H1 (cell line): ENCODE measurements at regions not wholly inside any gene's neighbourhood (a gene's known extent, or its start where the extent isn't known, plus 50 kb on each side); places are given as distances from the start of the nearest gene placed in this dataset.

Source experiments
- CTCF ChIA-PET: fragments of 300-600 bp; sonication (Branson Sonifier 250); formaldehyde crosslinking; loops from one replicate; lab custom pipeline; 2021; ENCODE audit not compliant: partially characterized antibody; lab: Charles Lee
- POLR2A ChIA-PET: fragments of 300-600 bp; sonication (Branson Sonifier 250); formaldehyde crosslinking; loops from one replicate; lab custom pipeline; 2021; ENCODE audit warnings: inconsistent platforms; ENCODE audit not compliant: partially characterized antibody; lab: Charles Lee
- DNase-seq, 2 experiments: peaks; one replicate each; pipeline versions ENCODE4 v3.0.0 to v3.0.0-alpha.2; 2010 to 2022; ENCODE audit warnings: low spot score in 2 of 2, low read depth in 1 of 2, mixed read lengths in 1 of 2
- FAIRE-seq: peaks from 2 replicates; lab custom pipeline; 2011; peaks lifted over from hg19 to GRCh38; lab: Jason Lieb, UNC
- H2AFZ ChIP-seq: 2 replicates; pipeline ENCODE4 v1.8.1; 2012; ENCODE audit warnings: low read length, inconsistent platforms
- H2AK5ac ChIP-seq: 2 replicates; pipeline ENCODE4 v1.6.1; 2013; ENCODE audit warnings: low read depth, low read length
- H2BK120ac ChIP-seq: replicated peaks from 2 replicates; pipeline ENCODE3; 2013; ENCODE audit warnings: low read depth, low read length, inconsistent platforms
- H2BK12ac ChIP-seq: 2 replicates; pipeline ENCODE4 v1.6.1; 2013; ENCODE audit warnings: low read depth, low read length
- H2BK15ac ChIP-seq: 2 replicates; pipeline ENCODE4 v1.6.1; 2013; ENCODE audit warnings: low read length
- H2BK20ac ChIP-seq: 2 replicates; pipeline ENCODE4 v1.6.1; 2013; ENCODE audit warnings: low read length
- H2BK5ac ChIP-seq: 2 replicates; pipeline ENCODE4 v1.6.1; 2013; ENCODE audit warnings: low read depth, low read length
- H3K14ac ChIP-seq: 2 replicates; pipeline ENCODE4 v1.6.1; 2013; ENCODE audit warnings: inconsistent platforms; ENCODE audit not compliant: insufficient read length
- H3K18ac ChIP-seq: 2 replicates; pipeline ENCODE4 v1.6.1; 2013; ENCODE audit warnings: low read length; ENCODE audit errors: extremely low read depth
- H3K23ac ChIP-seq: 2 replicates; pipeline ENCODE4 v1.6.1; 2013; ENCODE audit warnings: inconsistent platforms; ENCODE audit not compliant: insufficient read length
- H3K23me2 ChIP-seq: 2 replicates; pipeline ENCODE4 v1.6.1; 2013; ENCODE audit warnings: low read depth, low read length
- H3K27ac ChIP-seq: 2 replicates; pipeline ENCODE4 v1.6.1; 2011; ENCODE audit warnings: low read depth, low read length, inconsistent platforms
- H3K27me3 ChIP-seq, 4 experiments: replicated peaks in 1 of 4; 1 replicate in 1 of 4; 2 replicates in 3 of 4; pipeline versions ENCODE4 v1.6.1 to v1.8.1; 2011 to 2013; ENCODE audit warnings: low read length in 3 of 4, mild to moderate bottlenecking in 3 of 4, inconsistent platforms in 2 of 4, mixed read lengths in 2 of 4, moderate library complexity in 1 of 4; ENCODE audit not compliant: control insufficient read depth in 3 of 4, insufficient read depth in 3 of 4; ENCODE audit errors: extremely low read depth in 1 of 4
- H3K36me3 ChIP-seq, 4 experiments: 2 replicates each; pipeline versions ENCODE4 v1.6.1 to v1.8.1; 2011 to 2013; ENCODE audit warnings: mild to moderate bottlenecking in 4 of 4, low read length in 3 of 4, moderate library complexity in 2 of 4, control low read depth in 1 of 4, inconsistent platforms in 1 of 4; ENCODE audit not compliant: insufficient read depth in 4 of 4, control insufficient read depth in 2 of 4
- H3K4ac ChIP-seq: replicated peaks from 2 replicates; pipeline ENCODE3; 2013; ENCODE audit warnings: low read length, low read depth, mixed read lengths, inconsistent platforms; ENCODE audit not compliant: insufficient read length
- H3K4me1 ChIP-seq, 4 experiments: replicated peaks in 1 of 4; 1 replicate in 1 of 4; 2 replicates in 3 of 4; pipeline versions ENCODE4 v1.6.1 to v1.8.1; 2011 to 2013; ENCODE audit warnings: low read length in 3 of 4, inconsistent platforms in 2 of 4, mixed read lengths in 1 of 4; ENCODE audit not compliant: insufficient read depth in 4 of 4, control insufficient read depth in 3 of 4
- H3K4me2 ChIP-seq, 2 experiments: 2 replicates each; pipeline versions ENCODE4 v1.6.1 to v1.8.1; 2011 to 2013; ENCODE audit warnings: low read depth in 2 of 2, low read length in 2 of 2, control low read depth in 1 of 2, inconsistent platforms in 1 of 2, mild to moderate bottlenecking in 1 of 2; ENCODE audit not compliant: insufficient read depth in 1 of 2
- H3K4me3 ChIP-seq, 4 experiments: fragments of 200-600, 300-600 bp in 1 of 4; sonication (generic), shearing (Covaris generic), sonication (Bioruptor Twin) in 1 of 4; 2 replicates each; pipeline versions ENCODE4 v1.5.1 to v1.8.1; 2011 to 2016; ENCODE audit warnings: low read length in 4 of 4, low read depth in 3 of 4, control low read depth in 2 of 4, inconsistent platforms in 2 of 4, mild to moderate bottlenecking in 2 of 4, mixed read lengths in 1 of 4, moderate library complexity in 1 of 4; ENCODE audit not compliant: insufficient read depth in 2 of 4; ENCODE audit errors: extremely low read depth in 1 of 4
- H3K56ac ChIP-seq: replicated peaks from 2 replicates; pipeline ENCODE3; 2013; ENCODE audit warnings: low read depth, mild to moderate bottlenecking, mixed read lengths, low read length, inconsistent platforms; ENCODE audit not compliant: insufficient read length
- H3K79me1 ChIP-seq: 2 replicates; pipeline ENCODE4 v1.6.1; 2013; ENCODE audit warnings: low read depth, low read length, control low read depth
- H3K79me2 ChIP-seq, 2 experiments: 2 replicates each; pipeline versions ENCODE4 v1.6.1 to v1.8.1; 2012 to 2013; ENCODE audit warnings: low read length in 2 of 2, mild to moderate bottlenecking in 2 of 2, inconsistent platforms in 1 of 2; ENCODE audit not compliant: insufficient read depth in 2 of 2, control insufficient read depth in 1 of 2
- H3K9ac ChIP-seq, 4 experiments: replicated peaks in 1 of 4; 1 replicate in 1 of 4; 2 replicates in 3 of 4; pipeline versions ENCODE4 v1.6.1 to v1.8.1; 2011 to 2013; ENCODE audit warnings: low read depth in 3 of 4, low read length in 3 of 4, control low read depth in 2 of 4, mild to moderate bottlenecking in 2 of 4, moderate library complexity in 2 of 4, inconsistent platforms in 1 of 4; ENCODE audit errors: extremely low read depth in 1 of 4
- H3K9me3 ChIP-seq, 2 experiments: 2 replicates each; pipeline versions ENCODE4 v1.6.1 to v1.8.1; 2012 to 2013; ENCODE audit warnings: mild to moderate bottlenecking in 2 of 2, moderate library complexity in 2 of 2, control low read depth in 1 of 2, inconsistent platforms in 1 of 2, low read depth in 1 of 2, low read length in 1 of 2, mixed read lengths in 1 of 2; ENCODE audit not compliant: insufficient read depth in 2 of 2
- H4K20me1 ChIP-seq, 2 experiments: replicated peaks in 1 of 2; 2 replicates each; pipeline versions ENCODE3 to v1.8.1; 2011 to 2013; ENCODE audit warnings: inconsistent platforms in 2 of 2, low read length in 2 of 2, mild to moderate bottlenecking in 1 of 2; ENCODE audit not compliant: insufficient read depth in 2 of 2, control insufficient read depth in 1 of 2
- H4K5ac ChIP-seq: 2 replicates; pipeline ENCODE4 v1.6.1; 2013; ENCODE audit warnings: low read length, low read depth, mixed read lengths, inconsistent platforms; ENCODE audit not compliant: insufficient read length
- H4K8ac ChIP-seq: 2 replicates; pipeline ENCODE4 v1.8.0; 2013; ENCODE audit warnings: mild to moderate bottlenecking, moderate library complexity, low read length, inconsistent platforms; ENCODE audit not compliant: insufficient read depth; ENCODE audit errors: extremely low read depth
- H4K91ac ChIP-seq: replicated peaks from 2 replicates; pipeline ENCODE3; 2013; ENCODE audit warnings: low read length, mixed read lengths, inconsistent platforms; ENCODE audit not compliant: insufficient read length
- POU5F1 ChIP-seq: IDR thresholded peaks from 2 replicates; pipeline ENCODE4 v1.6.1; 2011; ENCODE audit warnings: low read depth, mild to moderate bottlenecking, low read length, moderate library complexity
- SAP30 ChIP-seq: fragments of 300-600 bp; sonication (generic); IDR thresholded peaks from 2 replicates; pipeline ENCODE4 v1.7.1; 2012; ENCODE audit warnings: low read length, moderate library complexity, mild to moderate bottlenecking, inconsistent platforms; ENCODE audit not compliant: insufficient read depth, insufficient replicate concordance
- SIX5 ChIP-seq: IDR thresholded peaks from 2 replicates; pipeline ENCODE4 v1.6.1; 2011; ENCODE audit warnings: mild to moderate bottlenecking, low read depth, low read length
- SP2 ChIP-seq: IDR thresholded peaks from 2 replicates; pipeline ENCODE4 v1.6.1; 2012; ENCODE audit warnings: mild to moderate bottlenecking, low read length, inconsistent platforms
- WGBS, 2 experiments: shearing (Covaris generic) in 1 of 2; methylation state at CpG; one replicate each; pipeline versions ENCODE4 v1.1.6 to v1.1.7; 2013 to 2015; ENCODE audit warnings: low lambda C conversion rate in 2 of 2, mixed read lengths in 2 of 2, inconsistent platforms in 1 of 2, low coverage in 1 of 2, missing lambda C conversion rate in 1 of 2; ENCODE audit not compliant: insufficient replicate concordance in 2 of 2, insufficient coverage in 1 of 2, insufficient read length in 1 of 2; ENCODE audit errors: extremely low coverage in 1 of 2, missing lambda C conversion rate in 1 of 2; 5-methylcytosine and 5-hydroxymethylcytosine counted together

DNA sequence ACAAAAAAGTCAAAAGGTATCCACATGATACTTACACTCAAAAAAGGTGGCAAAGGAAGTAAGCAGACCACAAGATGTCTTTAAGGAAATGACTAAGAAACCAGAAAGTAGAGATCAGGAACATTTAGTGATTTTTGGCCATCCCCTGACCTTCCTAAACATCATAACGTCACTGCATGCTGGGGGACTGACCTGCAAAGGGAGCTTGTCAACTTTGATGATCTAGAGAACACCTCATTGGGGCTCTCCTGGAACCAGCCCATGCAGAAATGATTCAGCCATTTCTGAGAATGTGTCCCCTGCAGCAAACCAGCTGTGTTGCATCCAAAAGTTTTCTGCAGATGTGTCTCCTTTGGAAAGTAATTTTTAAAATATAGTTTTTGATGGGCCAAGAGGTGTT lies 152.2 kb upstream of the RASSF8 start:
- no peaks in the 10 kb centered on the region for H3K36me3 ChIP-seq
- H3K23ac ChIP-seq: no peak overlapping the region
- FAIRE-seq (no peak), DNase-seq (no peak)
- H2BK15ac ChIP-seq: no peak overlapping the region
- CTCF ChIA-PET: interaction anchor here (0.5 to 0.8 kb wide), 2 partner anchors 192 to 262 kb away, joined by 3 to 4 read pairs; no protein-coding TSS in a partner anchor
- POLR2A ChIA-PET: interaction anchor here (0.6 kb wide), 1 partner anchor 459 kb away, joined by 3 read pairs; no protein-coding TSS in a partner anchor
- H2BK120ac ChIP-seq: no peak overlapping the region
- no peak overlapping the region for H4K91ac ChIP-seq
- no peak overlapping the region for H2AFZ ChIP-seq
- H3K27ac ChIP-seq: no peak overlapping the region
- TF ChIP-seq POU5F1: no peak
- no peak for TF ChIP-seq SAP30
- no peak for TF ChIP-seq SIX5
- TF ChIP-seq SP2: no peak
- no peak overlapping the region for H2BK20ac ChIP-seq
- no peak overlapping the region for H4K5ac ChIP-seq
- no peaks in the 10 kb centered on the region for H3K79me1 ChIP-seq
- H4K20me1 ChIP-seq: no peaks in the 10 kb centered on the region
- no peak overlapping the region for H3K4ac ChIP-seq
- no peak overlapping the region for H2BK12ac ChIP-seq
- no peak overlapping the region for H3K14ac ChIP-seq
- H3K79me2 ChIP-seq: no peaks in the 10 kb centered on the region
- no peaks in the 10 kb centered on the region for H3K4me1 ChIP-seq
- H3K4me2 ChIP-seq: no peak overlapping the region
- no peak overlapping the region for H3K56ac ChIP-seq
- no peak overlapping the region for H2BK5ac ChIP-seq
- no peak overlapping the region for H4K8ac ChIP-seq
- H3K9me3 ChIP-seq: no peaks in the 10 kb centered on the region
- H3K4me3 ChIP-seq: no peak overlapping the region
- no peak overlapping the region for H2AK5ac ChIP-seq
- WGBS, 2 experiments: 81% methylated on average over 1 of the region's 1 CpG; no CpG with 5 or more reads in 1 of the 2 experiments
- H3K9ac ChIP-seq: no peak overlapping the region
- H3K27me3 ChIP-seq: no peaks in the 10 kb centered on the region
- no peaks in the 10 kb centered on the region for H3K23me2 ChIP-seq
- no peak overlapping the region for H3K18ac ChIP-seq
